Transverse colon (tissue), 4 donors: ENCODE measurements at regions not wholly inside any gene's neighbourhood (a gene's known extent, or its start where the extent isn't known, plus 50 kb on each side); places are given as distances from the start of the nearest gene placed in this dataset.

Source experiments
- EP300 ChIP-seq: sonication (generic); formaldehyde crosslinking; IDR thresholded peaks from one replicate; pipeline ENCODE4 v1.6.1; 2017; ENCODE audit warnings: antibody characterized with exemption, low read depth
- POLR2A ChIP-seq: fragments of 450-650 bp; IDR thresholded peaks from one replicate; pipeline ENCODE4 v1.6.1; 2016; ENCODE audit warnings: antibody characterized with exemption, mild to moderate bottlenecking, moderate library complexity
- POLR2AphosphoS5 ChIP-seq, 3 donors: sonication (generic); formaldehyde crosslinking; IDR thresholded peaks; one replicate each; pipeline ENCODE4 v1.6.1; 2016; ENCODE audit warnings: antibody characterized with exemption in 3 of 3
- TF ChIP-seq, protein P1 (sequence below), 5 experiments: fragments of 200-600 bp in 3 of 5; fragments of 450-650 bp in 2 of 5; sonication (generic) in 3 of 5; IDR thresholded peaks; 1 replicate in 2 of 5; 2 replicates in 3 of 5; pipeline ENCODE4 v1.5.1; 2016 to 2017; ENCODE audit warnings: antibody characterized with exemption in 5 of 5, inconsistent platforms in 3 of 5, mild to moderate bottlenecking in 2 of 5, moderate library complexity in 1 of 5

DNA sequence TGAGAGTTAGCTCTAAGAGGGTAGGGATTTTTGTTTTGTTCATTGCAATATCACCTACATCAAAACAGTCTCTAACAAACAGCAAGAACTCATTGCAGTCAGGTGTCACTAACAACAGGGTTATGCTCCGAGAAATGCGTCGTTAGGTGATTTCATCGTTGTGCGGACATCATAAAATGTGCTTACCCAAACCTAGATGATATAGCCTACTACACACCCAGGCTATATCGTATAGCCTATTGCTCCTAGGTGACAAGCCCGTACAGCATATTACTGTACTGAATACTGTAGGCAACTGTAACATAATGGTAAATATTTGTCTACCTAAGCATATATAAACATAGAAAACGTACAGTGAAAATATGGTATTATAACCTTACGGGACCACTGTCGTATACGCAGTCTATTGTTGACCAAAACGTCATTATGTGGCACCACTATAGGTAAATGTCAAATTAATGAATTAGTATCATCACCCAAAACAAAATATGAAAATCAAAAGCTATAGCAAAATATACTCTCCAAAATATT lies 49.9 kb upstream of the TAB2 start:
- TF ChIP-seq POLR2AphosphoS5 (IDR thresholded peaks at IDR 0.05) = no peak
- TF ChIP-seq, protein P1, sequence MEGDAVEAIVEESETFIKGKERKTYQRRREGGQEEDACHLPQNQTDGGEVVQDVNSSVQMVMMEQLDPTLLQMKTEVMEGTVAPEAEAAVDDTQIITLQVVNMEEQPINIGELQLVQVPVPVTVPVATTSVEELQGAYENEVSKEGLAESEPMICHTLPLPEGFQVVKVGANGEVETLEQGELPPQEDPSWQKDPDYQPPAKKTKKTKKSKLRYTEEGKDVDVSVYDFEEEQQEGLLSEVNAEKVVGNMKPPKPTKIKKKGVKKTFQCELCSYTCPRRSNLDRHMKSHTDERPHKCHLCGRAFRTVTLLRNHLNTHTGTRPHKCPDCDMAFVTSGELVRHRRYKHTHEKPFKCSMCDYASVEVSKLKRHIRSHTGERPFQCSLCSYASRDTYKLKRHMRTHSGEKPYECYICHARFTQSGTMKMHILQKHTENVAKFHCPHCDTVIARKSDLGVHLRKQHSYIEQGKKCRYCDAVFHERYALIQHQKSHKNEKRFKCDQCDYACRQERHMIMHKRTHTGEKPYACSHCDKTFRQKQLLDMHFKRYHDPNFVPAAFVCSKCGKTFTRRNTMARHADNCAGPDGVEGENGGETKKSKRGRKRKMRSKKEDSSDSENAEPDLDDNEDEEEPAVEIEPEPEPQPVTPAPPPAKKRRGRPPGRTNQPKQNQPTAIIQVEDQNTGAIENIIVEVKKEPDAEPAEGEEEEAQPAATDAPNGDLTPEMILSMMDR (IDR thresholded peaks at IDR 0.05) = no peak
- TF ChIP-seq EP300 = no peak
- TF ChIP-seq POLR2A = no peak
